Stimulated activated naive CD8-positive, alpha-beta T cell treated with anti-CD3 and anti-CD28 coated beads, Interleukin-15, amount 100 ng/mL, for 72 hours (primary cell): ENCODE measurements at regions not wholly inside any gene's neighbourhood (a gene's known extent, or its start where the extent isn't known, plus 50 kb on each side); places are given as distances from the start of the nearest gene placed in this dataset.

Experiments
- ATAC-seq: fragments of 150-1000 bp; cut with Tn5 transposase; 2 replicates; pipeline ENCODE4 v1.10.0; 2021; ENCODE audit warnings: mild to moderate bottlenecking, moderate library complexity
- DNase-seq, 2 donors: peaks; one replicate each; pipeline ENCODE4 v3.0.0; 2021 to 2022
- H3K27ac Mint-ChIP-seq, 2 donors: one replicate each; pipeline ENCODE4 v1.8.0; 2022; ENCODE audit warnings: mild to moderate bottlenecking in 2 of 2, mixed read lengths in 2 of 2, moderate library complexity in 2 of 2
- H3K27me3 Mint-ChIP-seq: one replicate; pipeline ENCODE4 v1.8.0; 2022; ENCODE audit warnings: mixed read lengths
- H3K4me1 Mint-ChIP-seq: one replicate; pipeline ENCODE4 v1.8.0; 2022; ENCODE audit warnings: mild to moderate bottlenecking, mixed read lengths
- H3K4me3 Mint-ChIP-seq, 2 donors: one replicate each; pipeline ENCODE4 v1.8.0; 2022; ENCODE audit warnings: mild to moderate bottlenecking in 2 of 2, mixed read lengths in 2 of 2, moderate library complexity in 1 of 2
- H3K9me3 Mint-ChIP-seq, 2 donors: one replicate each; pipeline ENCODE4 v1.8.0; 2022; ENCODE audit warnings: mixed read lengths in 2 of 2

- Mint-ChIP-seq H3K27ac (no peak overlapping the region), H3K4me1 (no peaks in the 10 kb centered on the region), H3K27me3 (peaks cover 15% of the 10 kb centered on the region), H3K9me3 (no peaks in the 10 kb centered on the region), H3K4me3 (no peak overlapping the region)
- DNase-seq, result no peak
- no peak for ATAC-seq
Measured at GRCh38 chr14:97233319-97233985, 436.3 kb downstream of the VRK1 start.

- Mint-ChIP-seq H3K4me3 (no peak overlapping the region), H3K9me3 (peaks cover 0 to 6% of the 10 kb centered on the region in 2 donors), H3K27ac (no peak overlapping the region), H3K27me3 (peaks cover 6% of the 10 kb centered on the region), H3K4me1 (peaks cover 5% of the 10 kb centered on the region)
- no peak for DNase-seq
- ATAC-seq, result no peak
Measured at GRCh38 chr14:97246648-97247047, 449.5 kb downstream of the VRK1 start.

GRCh38 chr14:97248973-97249372, 451.8 kb downstream of the VRK1 start:
- Mint-ChIP-seq H3K4me3 (no peak overlapping the region), H3K9me3 (peaks cover 0 to 6% of the 10 kb centered on the region in 2 donors), H3K4me1 (peaks cover 17% of the 10 kb centered on the region), H3K27me3 (no peaks in the 10 kb centered on the region), H3K27ac (no peak overlapping the region)
- no peak for ATAC-seq
- DNase-seq, result no peak

GRCh38 chr14:97250931-97251330, 453.7 kb downstream of the VRK1 start:
- Mint-ChIP-seq H3K27me3 (no peaks in the 10 kb centered on the region), H3K4me1 (peaks cover 19% of the 10 kb centered on the region), H3K9me3 (peaks cover 0 to 6% of the 10 kb centered on the region in 2 donors), H3K27ac (no peak overlapping the region), H3K4me3 (no peak overlapping the region)
- ATAC-seq (no peak), DNase-seq (no peak)

- ATAC-seq (no peak), DNase-seq (peak in 1 of 2 donors; percentile 13)
- Mint-ChIP-seq H3K27me3 (no peaks in the 10 kb centered on the region), H3K4me3 (peak overlapping the region in 1 of 2 donors; percentile 7), H3K4me1 (peaks cover 19% of the 10 kb centered on the region), H3K27ac (no peak overlapping the region), H3K9me3 (peaks cover 0 to 6% of the 10 kb centered on the region in 2 donors)
Measured at GRCh38 chr14:97251491-97252155, 454.4 kb downstream of the VRK1 start.

DNA sequence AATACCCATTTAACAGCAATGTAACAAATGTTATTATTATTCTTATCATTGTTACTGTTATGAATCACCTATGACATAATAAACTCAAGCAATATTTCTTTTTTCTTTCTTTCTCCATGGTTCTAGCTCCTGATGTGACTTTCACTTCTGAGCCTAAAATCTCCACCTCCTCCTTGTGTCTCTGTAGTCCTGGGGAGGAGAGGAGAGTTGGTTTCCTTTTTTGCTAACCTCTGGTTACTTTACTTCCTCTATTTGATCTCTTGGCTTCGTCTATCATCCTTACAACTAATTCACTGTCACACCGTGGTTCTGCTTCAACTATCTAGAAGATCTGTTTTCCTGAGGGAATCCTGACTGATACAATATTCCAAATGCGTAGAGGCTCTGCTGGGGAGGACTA, 456.6 kb downstream of the VRK1 start:
- no peak for DNase-seq

DNA sequence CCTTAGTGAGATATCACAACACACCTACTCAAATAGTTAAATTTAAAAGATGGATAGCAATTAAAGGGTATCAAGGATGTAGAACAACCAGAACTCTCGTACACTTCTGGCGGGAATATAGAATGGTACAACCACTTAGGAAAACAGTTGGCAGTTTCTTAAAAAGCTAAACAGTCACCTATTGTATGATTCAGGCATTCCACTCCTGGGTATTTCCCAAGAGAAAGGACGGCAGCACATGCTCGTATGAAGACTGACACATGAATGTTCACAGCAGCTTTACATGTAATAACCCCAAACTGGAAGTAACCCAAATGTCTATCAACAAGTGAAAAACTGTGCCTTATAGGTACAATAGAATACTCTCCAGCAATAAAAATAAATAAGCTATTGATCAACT, 465.2 kb downstream of the VRK1 start:
- peaks cover 0 to 10% of the 10 kb centered on the region in 2 donors for H3K9me3 Mint-ChIP-seq
- no peaks in the 10 kb centered on the region for H3K27me3 Mint-ChIP-seq
- no peak overlapping the region for H3K4me3 Mint-ChIP-seq
- no peaks in the 10 kb centered on the region for H3K4me1 Mint-ChIP-seq
- no peak overlapping the region for H3K27ac Mint-ChIP-seq
- ATAC-seq (no peak), DNase-seq (no peak)

More for the DNA sequence above, 456.6 kb downstream of the VRK1 start:
- no peak overlapping the region for H3K4me3 Mint-ChIP-seq
- H3K27ac Mint-ChIP-seq, result no peak overlapping the region
- H3K9me3 Mint-ChIP-seq, result peaks cover 0 to 6% of the 10 kb centered on the region in 2 donors
- ATAC-seq, result no peak
- H3K27me3 Mint-ChIP-seq, result no peaks in the 10 kb centered on the region
- peaks cover 19% of the 10 kb centered on the region for H3K4me1 Mint-ChIP-seq

DNA sequence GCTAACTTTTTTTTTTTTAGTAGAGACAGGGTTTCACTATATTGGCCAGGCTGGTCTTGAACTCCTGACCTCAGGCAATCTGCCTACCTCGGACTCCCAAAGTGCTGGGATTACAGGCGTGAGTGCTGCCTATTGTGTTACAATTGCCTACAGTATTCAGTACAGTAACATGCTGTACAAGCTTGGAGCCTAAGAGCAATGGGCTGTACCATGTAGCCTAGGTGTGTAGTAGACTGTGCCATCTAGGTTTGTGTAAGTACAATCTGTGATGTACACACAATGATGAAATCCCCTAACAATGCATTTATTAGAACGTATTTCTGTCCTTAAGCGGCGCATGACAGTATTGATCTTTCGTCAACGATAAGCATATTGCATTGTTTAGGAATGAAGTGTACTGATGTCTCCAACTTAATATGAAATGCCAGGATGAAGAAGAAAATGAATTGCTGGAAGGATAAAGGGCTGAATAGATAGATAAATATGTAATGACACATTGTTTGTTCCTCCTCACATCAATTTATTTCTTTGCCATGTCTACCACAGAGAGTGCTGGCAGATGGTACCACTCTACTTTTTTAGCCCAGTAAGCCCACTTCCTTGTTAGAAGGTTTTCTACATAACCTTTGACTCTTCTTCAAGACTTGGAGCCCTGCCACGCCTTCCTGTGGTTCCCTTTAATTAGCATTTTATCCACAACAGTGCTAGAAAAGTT, 467.5 kb downstream of the VRK1 start:
- no peak for DNase-seq
- no peaks in the 10 kb centered on the region for H3K4me1 Mint-ChIP-seq
- no peaks in the 10 kb centered on the region for H3K27me3 Mint-ChIP-seq
- H3K9me3 Mint-ChIP-seq, result peaks cover 0 to 10% of the 10 kb centered on the region in 2 donors
- H3K27ac Mint-ChIP-seq, result no peak overlapping the region
- H3K4me3 Mint-ChIP-seq, result no peak overlapping the region
- no peak for ATAC-seq

DNA sequence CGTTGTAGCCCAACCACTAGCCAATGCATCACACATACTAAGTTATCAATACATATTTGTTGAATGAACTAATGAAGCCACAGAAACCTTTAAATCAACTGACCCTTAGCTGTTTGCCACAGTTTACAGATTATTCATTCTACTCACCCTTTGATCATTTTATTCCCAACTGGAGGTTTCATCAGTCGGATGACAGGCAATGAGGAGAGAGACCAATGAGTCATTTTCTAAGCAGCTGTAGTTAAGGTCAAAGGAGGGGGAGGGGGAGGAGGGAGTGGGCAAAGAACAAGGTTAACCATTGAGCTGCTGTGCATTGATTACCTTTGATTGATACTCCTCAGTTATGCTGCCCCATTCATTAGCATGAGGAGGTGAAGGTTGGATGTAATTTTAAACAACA, 469.5 kb downstream of the VRK1 start:
- no peak for ATAC-seq
- no peaks in the 10 kb centered on the region for H3K4me1 Mint-ChIP-seq
- H3K27me3 Mint-ChIP-seq, result no peaks in the 10 kb centered on the region
- DNase-seq, result no peak
- no peak overlapping the region for H3K4me3 Mint-ChIP-seq
- H3K27ac Mint-ChIP-seq, result no peak overlapping the region
- H3K9me3 Mint-ChIP-seq, result peaks cover 0 to 5% of the 10 kb centered on the region in 2 donors

- no peak for DNase-seq
- no peak for ATAC-seq
- H3K9me3 Mint-ChIP-seq, result no peaks in the 10 kb centered on the region
- H3K4me3 Mint-ChIP-seq, result no peak overlapping the region
- no peaks in the 10 kb centered on the region for H3K27me3 Mint-ChIP-seq
- H3K4me1 Mint-ChIP-seq, result no peaks in the 10 kb centered on the region
- no peak overlapping the region for H3K27ac Mint-ChIP-seq
Measured at GRCh38 chr14:97267509-97267908, 470.3 kb downstream of the VRK1 start.

- ATAC-seq (no peak), DNase-seq (no peak)
- Mint-ChIP-seq H3K4me1 (no peaks in the 10 kb centered on the region), H3K27me3 (no peaks in the 10 kb centered on the region), H3K27ac (no peak overlapping the region), H3K9me3 (no peaks in the 10 kb centered on the region), H3K4me3 (no peak overlapping the region)
Measured at GRCh38 chr14:97268097-97268496, 470.9 kb downstream of the VRK1 start.

DNA sequence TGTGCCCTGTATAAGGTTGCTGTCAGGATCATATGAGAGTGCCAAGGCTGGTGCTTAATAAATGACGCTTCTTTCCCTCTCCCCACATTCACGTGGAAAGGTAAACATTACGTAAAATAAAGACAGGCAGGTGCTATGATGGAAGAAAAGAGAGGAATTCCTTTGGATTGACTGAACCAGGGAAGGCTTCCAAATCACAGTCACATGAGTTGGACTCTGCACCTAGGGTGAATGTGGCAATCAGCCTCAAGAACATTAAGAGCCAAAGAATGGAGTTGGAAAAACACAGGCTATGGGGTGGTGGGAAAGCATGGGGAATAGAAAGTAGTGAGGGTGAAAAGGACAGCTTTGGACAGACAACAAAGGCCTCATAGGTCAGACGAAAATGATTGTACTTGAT, 473.1 kb downstream of the VRK1 start:
- Mint-ChIP-seq H3K4me3 (no peak overlapping the region), H3K4me1 (no peaks in the 10 kb centered on the region), H3K27me3 (no peaks in the 10 kb centered on the region), H3K27ac (peak overlapping the region in 1 of 2 donors; percentile 5), H3K9me3 (no peaks in the 10 kb centered on the region)
- DNase-seq (no peak), ATAC-seq (no peak)

GRCh38 chr14:97271451-97271960, 474.3 kb downstream of the VRK1 start:
- Mint-ChIP-seq H3K27me3 (peaks cover 3% of the 10 kb centered on the region), H3K4me1 (peaks cover 11% of the 10 kb centered on the region), H3K4me3 (no peak overlapping the region), H3K9me3 (no peaks in the 10 kb centered on the region), H3K27ac (no peak overlapping the region)
- DNase-seq (no peak), ATAC-seq (no peak)

DNA sequence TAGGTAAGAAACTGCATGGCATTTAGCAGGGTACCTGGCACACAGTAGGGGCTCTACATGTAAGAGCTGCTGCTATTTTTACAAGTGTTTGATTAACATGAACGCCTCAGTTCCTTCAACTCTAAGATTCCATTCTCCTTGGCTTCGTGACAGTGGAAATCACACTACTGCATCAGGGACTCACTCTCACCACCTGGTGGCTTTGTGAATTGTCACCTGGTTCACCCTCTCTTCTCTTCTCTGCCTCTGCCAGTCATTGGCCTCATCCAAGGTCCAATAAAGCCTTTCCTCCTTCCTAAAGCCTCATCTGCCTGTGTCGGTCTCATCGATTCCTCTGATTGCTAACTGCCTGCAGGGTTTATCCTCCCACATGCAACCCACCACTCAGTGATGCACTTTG, 476.4 kb downstream of the VRK1 start:
- no peak for DNase-seq
- Mint-ChIP-seq H3K4me1 (peaks cover 16% of the 10 kb centered on the region), H3K27ac (no peak overlapping the region), H3K27me3 (peaks cover 17% of the 10 kb centered on the region), H3K9me3 (no peaks in the 10 kb centered on the region), H3K4me3 (no peak overlapping the region)
- ATAC-seq, result no peak

DNA sequence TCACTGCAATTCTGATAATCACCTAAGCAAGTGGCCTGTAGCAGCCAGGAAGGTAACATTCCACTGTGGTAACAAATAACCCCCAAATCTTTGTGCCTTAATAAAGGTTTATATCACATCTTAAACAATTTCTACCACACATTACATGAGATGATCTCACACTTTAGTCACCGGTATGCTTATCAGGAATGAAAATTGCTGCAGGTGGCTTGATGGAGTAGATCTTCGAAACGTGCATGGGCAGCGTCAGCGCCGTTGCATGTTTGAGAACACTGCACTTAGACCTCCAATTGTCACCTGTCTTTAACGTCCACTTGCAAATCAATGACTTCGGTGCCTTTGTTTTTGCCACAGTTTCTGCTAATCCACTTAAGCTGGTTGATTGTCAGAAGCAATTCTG, 477.4 kb downstream of the VRK1 start:
- no peak overlapping the region for H3K4me3 Mint-ChIP-seq
- DNase-seq (no peak), ATAC-seq (no peak)
- H3K4me1 Mint-ChIP-seq, result peaks cover 16% of the 10 kb centered on the region
- no peaks in the 10 kb centered on the region for H3K9me3 Mint-ChIP-seq
- no peak overlapping the region for H3K27ac Mint-ChIP-seq
- H3K27me3 Mint-ChIP-seq, result peaks cover 18% of the 10 kb centered on the region

GRCh38 chr14:97275276-97275675, 478.1 kb downstream of the VRK1 start:
- Mint-ChIP-seq H3K4me1 (peaks cover 16% of the 10 kb centered on the region), H3K27ac (no peak overlapping the region), H3K4me3 (no peak overlapping the region), H3K9me3 (no peaks in the 10 kb centered on the region), H3K27me3 (peaks cover 24% of the 10 kb centered on the region)
- ATAC-seq (no peak), DNase-seq (no peak)
